H1 (cell line): ENCODE measurements at regions not wholly inside any gene's neighbourhood (a gene's known extent, or its start where the extent isn't known, plus 50 kb on each side); places are given as distances from the start of the nearest gene placed in this dataset.

Source experiments
- CTCF ChIA-PET: fragments of 300-600 bp; sonication (Branson Sonifier 250); formaldehyde crosslinking; loops from one replicate; lab custom pipeline; 2021; ENCODE audit not compliant: partially characterized antibody; lab: Charles Lee
- POLR2A ChIA-PET: fragments of 300-600 bp; sonication (Branson Sonifier 250); formaldehyde crosslinking; loops from one replicate; lab custom pipeline; 2021; ENCODE audit warnings: inconsistent platforms; ENCODE audit not compliant: partially characterized antibody; lab: Charles Lee
- DNase-seq, 2 experiments: peaks; one replicate each; pipeline versions ENCODE4 v3.0.0 to v3.0.0-alpha.2; 2010 to 2022; ENCODE audit warnings: low spot score in 2 of 2, low read depth in 1 of 2, mixed read lengths in 1 of 2
- FAIRE-seq: peaks from 2 replicates; lab custom pipeline; 2011; peaks lifted over from hg19 to GRCh38; lab: Jason Lieb, UNC
- H2AFZ ChIP-seq: 2 replicates; pipeline ENCODE4 v1.8.1; 2012; ENCODE audit warnings: low read length, inconsistent platforms
- H2AK5ac ChIP-seq: 2 replicates; pipeline ENCODE4 v1.6.1; 2013; ENCODE audit warnings: low read depth, low read length
- H2BK120ac ChIP-seq: replicated peaks from 2 replicates; pipeline ENCODE3; 2013; ENCODE audit warnings: low read depth, low read length, inconsistent platforms
- H2BK12ac ChIP-seq: 2 replicates; pipeline ENCODE4 v1.6.1; 2013; ENCODE audit warnings: low read depth, low read length
- H2BK15ac ChIP-seq: 2 replicates; pipeline ENCODE4 v1.6.1; 2013; ENCODE audit warnings: low read length
- H2BK20ac ChIP-seq: 2 replicates; pipeline ENCODE4 v1.6.1; 2013; ENCODE audit warnings: low read length
- H2BK5ac ChIP-seq: 2 replicates; pipeline ENCODE4 v1.6.1; 2013; ENCODE audit warnings: low read depth, low read length
- H3K14ac ChIP-seq: 2 replicates; pipeline ENCODE4 v1.6.1; 2013; ENCODE audit warnings: inconsistent platforms; ENCODE audit not compliant: insufficient read length
- H3K18ac ChIP-seq: 2 replicates; pipeline ENCODE4 v1.6.1; 2013; ENCODE audit warnings: low read length; ENCODE audit errors: extremely low read depth
- H3K23ac ChIP-seq: 2 replicates; pipeline ENCODE4 v1.6.1; 2013; ENCODE audit warnings: inconsistent platforms; ENCODE audit not compliant: insufficient read length
- H3K23me2 ChIP-seq: 2 replicates; pipeline ENCODE4 v1.6.1; 2013; ENCODE audit warnings: low read depth, low read length
- H3K27ac ChIP-seq: 2 replicates; pipeline ENCODE4 v1.6.1; 2011; ENCODE audit warnings: low read depth, low read length, inconsistent platforms
- H3K27me3 ChIP-seq, 4 experiments: replicated peaks in 1 of 4; 1 replicate in 1 of 4; 2 replicates in 3 of 4; pipeline versions ENCODE4 v1.6.1 to v1.8.1; 2011 to 2013; ENCODE audit warnings: low read length in 3 of 4, mild to moderate bottlenecking in 3 of 4, inconsistent platforms in 2 of 4, mixed read lengths in 2 of 4, moderate library complexity in 1 of 4; ENCODE audit not compliant: control insufficient read depth in 3 of 4, insufficient read depth in 3 of 4; ENCODE audit errors: extremely low read depth in 1 of 4
- H3K36me3 ChIP-seq, 4 experiments: 2 replicates each; pipeline versions ENCODE4 v1.6.1 to v1.8.1; 2011 to 2013; ENCODE audit warnings: mild to moderate bottlenecking in 4 of 4, low read length in 3 of 4, moderate library complexity in 2 of 4, control low read depth in 1 of 4, inconsistent platforms in 1 of 4; ENCODE audit not compliant: insufficient read depth in 4 of 4, control insufficient read depth in 2 of 4
- H3K4ac ChIP-seq: replicated peaks from 2 replicates; pipeline ENCODE3; 2013; ENCODE audit warnings: low read length, low read depth, mixed read lengths, inconsistent platforms; ENCODE audit not compliant: insufficient read length
- H3K4me1 ChIP-seq, 4 experiments: replicated peaks in 1 of 4; 1 replicate in 1 of 4; 2 replicates in 3 of 4; pipeline versions ENCODE4 v1.6.1 to v1.8.1; 2011 to 2013; ENCODE audit warnings: low read length in 3 of 4, inconsistent platforms in 2 of 4, mixed read lengths in 1 of 4; ENCODE audit not compliant: insufficient read depth in 4 of 4, control insufficient read depth in 3 of 4
- H3K4me2 ChIP-seq, 2 experiments: 2 replicates each; pipeline versions ENCODE4 v1.6.1 to v1.8.1; 2011 to 2013; ENCODE audit warnings: low read depth in 2 of 2, low read length in 2 of 2, control low read depth in 1 of 2, inconsistent platforms in 1 of 2, mild to moderate bottlenecking in 1 of 2; ENCODE audit not compliant: insufficient read depth in 1 of 2
- H3K4me3 ChIP-seq, 4 experiments: fragments of 200-600, 300-600 bp in 1 of 4; sonication (generic), shearing (Covaris generic), sonication (Bioruptor Twin) in 1 of 4; 2 replicates each; pipeline versions ENCODE4 v1.5.1 to v1.8.1; 2011 to 2016; ENCODE audit warnings: low read length in 4 of 4, low read depth in 3 of 4, control low read depth in 2 of 4, inconsistent platforms in 2 of 4, mild to moderate bottlenecking in 2 of 4, mixed read lengths in 1 of 4, moderate library complexity in 1 of 4; ENCODE audit not compliant: insufficient read depth in 2 of 4; ENCODE audit errors: extremely low read depth in 1 of 4
- H3K56ac ChIP-seq: replicated peaks from 2 replicates; pipeline ENCODE3; 2013; ENCODE audit warnings: low read depth, mild to moderate bottlenecking, mixed read lengths, low read length, inconsistent platforms; ENCODE audit not compliant: insufficient read length
- H3K79me1 ChIP-seq: 2 replicates; pipeline ENCODE4 v1.6.1; 2013; ENCODE audit warnings: low read depth, low read length, control low read depth
- H3K79me2 ChIP-seq, 2 experiments: 2 replicates each; pipeline versions ENCODE4 v1.6.1 to v1.8.1; 2012 to 2013; ENCODE audit warnings: low read length in 2 of 2, mild to moderate bottlenecking in 2 of 2, inconsistent platforms in 1 of 2; ENCODE audit not compliant: insufficient read depth in 2 of 2, control insufficient read depth in 1 of 2
- H3K9ac ChIP-seq, 4 experiments: replicated peaks in 1 of 4; 1 replicate in 1 of 4; 2 replicates in 3 of 4; pipeline versions ENCODE4 v1.6.1 to v1.8.1; 2011 to 2013; ENCODE audit warnings: low read depth in 3 of 4, low read length in 3 of 4, control low read depth in 2 of 4, mild to moderate bottlenecking in 2 of 4, moderate library complexity in 2 of 4, inconsistent platforms in 1 of 4; ENCODE audit errors: extremely low read depth in 1 of 4
- H3K9me3 ChIP-seq, 2 experiments: 2 replicates each; pipeline versions ENCODE4 v1.6.1 to v1.8.1; 2012 to 2013; ENCODE audit warnings: mild to moderate bottlenecking in 2 of 2, moderate library complexity in 2 of 2, control low read depth in 1 of 2, inconsistent platforms in 1 of 2, low read depth in 1 of 2, low read length in 1 of 2, mixed read lengths in 1 of 2; ENCODE audit not compliant: insufficient read depth in 2 of 2
- H4K20me1 ChIP-seq, 2 experiments: replicated peaks in 1 of 2; 2 replicates each; pipeline versions ENCODE3 to v1.8.1; 2011 to 2013; ENCODE audit warnings: inconsistent platforms in 2 of 2, low read length in 2 of 2, mild to moderate bottlenecking in 1 of 2; ENCODE audit not compliant: insufficient read depth in 2 of 2, control insufficient read depth in 1 of 2
- H4K5ac ChIP-seq: 2 replicates; pipeline ENCODE4 v1.6.1; 2013; ENCODE audit warnings: low read length, low read depth, mixed read lengths, inconsistent platforms; ENCODE audit not compliant: insufficient read length
- H4K8ac ChIP-seq: 2 replicates; pipeline ENCODE4 v1.8.0; 2013; ENCODE audit warnings: mild to moderate bottlenecking, moderate library complexity, low read length, inconsistent platforms; ENCODE audit not compliant: insufficient read depth; ENCODE audit errors: extremely low read depth
- H4K91ac ChIP-seq: replicated peaks from 2 replicates; pipeline ENCODE3; 2013; ENCODE audit warnings: low read length, mixed read lengths, inconsistent platforms; ENCODE audit not compliant: insufficient read length
- SIN3A ChIP-seq, 2 experiments: IDR thresholded peaks in 1 of 2; conservative IDR thresholded peaks in 1 of 2; 2 replicates each; pipeline ENCODE4 v1.6.1; 2011 to 2012; ENCODE audit warnings: low read length in 2 of 2, improper control_type of control experiment in 1 of 2, low read depth in 1 of 2, mild to moderate bottlenecking in 1 of 2
- TEAD4 ChIP-seq: IDR thresholded peaks from 2 replicates; pipeline ENCODE4 v1.6.1; 2012; ENCODE audit warnings: low read depth, low read length, inconsistent platforms, mixed read lengths
- WGBS, 2 experiments: shearing (Covaris generic) in 1 of 2; methylation state at CpG; one replicate each; pipeline versions ENCODE4 v1.1.6 to v1.1.7; 2013 to 2015; ENCODE audit warnings: low lambda C conversion rate in 2 of 2, mixed read lengths in 2 of 2, inconsistent platforms in 1 of 2, low coverage in 1 of 2, missing lambda C conversion rate in 1 of 2; ENCODE audit not compliant: insufficient replicate concordance in 2 of 2, insufficient coverage in 1 of 2, insufficient read length in 1 of 2; ENCODE audit errors: extremely low coverage in 1 of 2, missing lambda C conversion rate in 1 of 2; 5-methylcytosine and 5-hydroxymethylcytosine counted together
- TF ChIP-seq, protein P1 (sequence below): IDR thresholded peaks from 2 replicates; pipeline ENCODE4 v1.6.1; 2011; ENCODE audit warnings: low read depth, mild to moderate bottlenecking, low read length; ENCODE audit not compliant: insufficient read depth
- TF ChIP-seq, protein P2 (sequence below): IDR thresholded peaks from 2 replicates; pipeline ENCODE4 v1.6.1; 2012; ENCODE audit warnings: inconsistent platforms

DNA sequence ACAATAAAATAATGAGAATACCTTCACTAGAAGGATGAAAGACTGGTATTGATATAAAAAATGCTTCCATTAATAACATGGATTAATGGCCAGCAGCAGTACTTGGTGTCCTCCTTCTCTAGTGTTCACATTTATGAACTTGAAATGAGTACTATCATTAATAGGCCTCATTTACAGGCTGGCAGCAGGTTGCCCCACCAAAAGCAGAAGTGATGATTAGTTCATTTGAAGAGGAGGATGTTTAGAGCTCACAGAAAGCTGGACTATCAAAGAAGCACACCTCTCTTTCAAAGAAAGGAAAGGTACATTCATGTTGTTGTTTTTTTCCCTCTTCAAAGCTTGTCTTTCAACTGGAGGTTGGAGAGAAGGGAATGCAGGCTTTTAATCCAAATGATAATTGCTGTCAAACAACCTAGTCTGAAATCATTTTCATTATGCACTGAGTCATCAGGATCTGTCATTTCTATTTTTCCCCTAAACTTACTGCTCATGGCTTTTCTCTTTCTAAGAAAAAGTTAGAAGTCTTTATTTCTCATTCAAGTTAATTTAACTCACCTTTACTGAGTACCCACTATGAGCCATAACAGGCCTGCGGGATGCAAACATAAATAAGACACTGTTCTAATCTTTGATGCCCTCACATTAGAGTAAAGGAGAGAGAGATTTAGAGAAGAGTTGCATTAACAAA, 157.9 kb upstream of the GRIP1 start:
- 75% methylated on average over 1 of the region's 1 CpG; no CpG with 5 or more reads in 1 of the 2 experiments for WGBS, 2 experiments
- no peak overlapping the region for H3K4me2 ChIP-seq

More for the DNA sequence above, 157.9 kb upstream of the GRIP1 start:
- POLR2A ChIA-PET: no interaction called here
- H3K27me3 ChIP-seq: no peaks in the 10 kb centered on the region; a peak in 1 of 7 replicates
- no peak overlapping the region for H3K9ac ChIP-seq
- CTCF ChIA-PET: interaction anchor here (1.1 to 1.5 kb wide), 2 partner anchors 24 to 141 kb away, joined by 3 to 4 read pairs; no protein-coding TSS in a partner anchor
- no peak overlapping the region for H3K18ac ChIP-seq
- DNase-seq (no peak), FAIRE-seq (no peak)
- no peaks in the 10 kb centered on the region for H3K36me3 ChIP-seq
- no peaks in the 10 kb centered on the region for H3K9me3 ChIP-seq
- no peak overlapping the region for H2BK120ac ChIP-seq
- H3K79me2 ChIP-seq: no peaks in the 10 kb centered on the region
- no peaks in the 10 kb centered on the region for H3K4me1 ChIP-seq
- no peak overlapping the region for H3K56ac ChIP-seq
- H2BK20ac ChIP-seq: no peak overlapping the region
- no peak overlapping the region for H3K27ac ChIP-seq
- no peak overlapping the region for H3K4me3 ChIP-seq
- no peak overlapping the region for H2AFZ ChIP-seq
- no peak overlapping the region for H2BK15ac ChIP-seq
- no peak overlapping the region for H2BK12ac ChIP-seq
- no peaks in the 10 kb centered on the region for H3K79me1 ChIP-seq
- H3K4ac ChIP-seq: no peak overlapping the region
- no peak overlapping the region for H2AK5ac ChIP-seq
- no peaks in the 10 kb centered on the region for H4K20me1 ChIP-seq
- no peak overlapping the region for H3K14ac ChIP-seq
- no peak overlapping the region for H2BK5ac ChIP-seq
- no peaks in the 10 kb centered on the region for H3K23me2 ChIP-seq
- H4K5ac ChIP-seq: no peak overlapping the region
- H4K91ac ChIP-seq: no peak overlapping the region
- no peak overlapping the region for H3K23ac ChIP-seq
- no peak overlapping the region for H4K8ac ChIP-seq
- TF ChIP-seq, protein P1, sequence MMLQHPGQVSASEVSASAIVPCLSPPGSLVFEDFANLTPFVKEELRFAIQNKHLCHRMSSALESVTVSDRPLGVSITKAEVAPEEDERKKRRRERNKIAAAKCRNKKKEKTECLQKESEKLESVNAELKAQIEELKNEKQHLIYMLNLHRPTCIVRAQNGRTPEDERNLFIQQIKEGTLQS: no peak
- TF ChIP-seq SIN3A (conservative IDR thresholded peaks at IDR 0.05 in 1 of 2, IDR thresholded peaks at IDR 0.05 in 1 of 2; ENCODE audit: low read depth in 1 of 2, low read length in 2 of 2) (no peak), TEAD4 (no peak)
- TF ChIP-seq, protein P2, sequence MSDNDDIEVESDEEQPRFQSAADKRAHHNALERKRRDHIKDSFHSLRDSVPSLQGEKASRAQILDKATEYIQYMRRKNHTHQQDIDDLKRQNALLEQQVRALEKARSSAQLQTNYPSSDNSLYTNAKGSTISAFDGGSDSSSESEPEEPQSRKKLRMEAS: no peak
- TF ChIP-seq, all 59 proteins: peak for 0
